Stimulated activated naive B cell treated with anti-CD40 and anti-IgM and Interleukin-4, amounts not matched to agents 10 μg/mL and 1 μg/mL and 100 μg/mL, for 72 hours (primary cell): ENCODE measurements at regions not wholly inside any gene's neighbourhood (a gene's known extent, or its start where the extent isn't known, plus 50 kb on each side); places are given as distances from the start of the nearest gene placed in this dataset.
"Not testable (repeated sequence)": the region's sequence is repeated elsewhere in the genome, so short reads cannot be mapped to it uniquely, and the experiment has no call there.

Experiments
- ATAC-seq, 2 donors: fragments of 150-1000 bp; cut with Tn5 transposase; replicated peaks; 2 replicates each; pipeline ENCODE4 v1.10.0; 2021; ENCODE audit warnings: moderate library complexity in 1 of 2
- DNase-seq: peaks from one replicate; pipeline ENCODE4 v3.0.0; 2021
- H3K27ac Mint-ChIP-seq: one replicate; pipeline ENCODE4 v1.8.0; 2022; ENCODE audit warnings: mild to moderate bottlenecking, mixed read lengths
- H3K27me3 Mint-ChIP-seq, 2 donors: one replicate each; pipeline ENCODE4 v1.8.0; 2022; ENCODE audit warnings: mixed read lengths in 2 of 2
- H3K36me3 Mint-ChIP-seq, 2 donors: one replicate each; pipeline ENCODE4 v1.8.0; 2022; ENCODE audit warnings: mixed read lengths in 2 of 2, mild to moderate bottlenecking in 1 of 2
- H3K4me1 Mint-ChIP-seq, 2 donors: one replicate each; pipeline ENCODE4 v1.8.0; 2022; ENCODE audit warnings: mixed read lengths in 2 of 2, mild to moderate bottlenecking in 1 of 2
- H3K4me3 Mint-ChIP-seq, 2 donors: one replicate each; pipeline ENCODE4 v1.8.0; 2022; ENCODE audit warnings: mild to moderate bottlenecking in 2 of 2, mixed read lengths in 2 of 2, moderate library complexity in 1 of 2
- H3K9me3 Mint-ChIP-seq, 2 donors: one replicate each; pipeline ENCODE4 v1.8.0; 2022; ENCODE audit warnings: mixed read lengths in 2 of 2, mild to moderate bottlenecking in 1 of 2

DNA sequence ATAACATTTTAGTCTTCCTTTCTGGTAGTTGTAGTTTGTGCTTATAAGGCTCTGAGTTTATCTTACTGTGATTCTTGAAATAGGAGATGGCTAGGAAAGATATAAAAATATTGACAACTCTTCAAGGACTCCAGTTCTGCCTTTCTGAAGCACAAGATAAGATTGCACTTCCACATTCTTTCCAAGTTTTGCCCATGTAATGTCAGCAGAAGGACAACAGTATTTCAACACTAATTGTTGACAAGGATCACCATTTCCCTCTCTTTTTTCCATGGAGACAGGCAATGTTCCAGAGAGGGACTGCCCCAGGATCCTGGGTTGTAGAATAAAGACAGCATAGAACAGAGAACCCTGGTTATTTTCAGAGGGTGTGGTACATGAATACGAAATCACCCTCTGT, 279.1 kb upstream of the CNTNAP5 start:
- no peaks in the 10 kb centered on the region for H3K36me3 Mint-ChIP-seq
- peaks cover 3 to 4% of the 10 kb centered on the region in 2 donors for H3K9me3 Mint-ChIP-seq
- no peaks in the 10 kb centered on the region for H3K4me1 Mint-ChIP-seq
- no peaks in the 10 kb centered on the region for H3K27me3 Mint-ChIP-seq
- no peak overlapping the region for H3K4me3 Mint-ChIP-seq
- DNase-seq (no peak), ATAC-seq (no peak)
- no peak overlapping the region for H3K27ac Mint-ChIP-seq

DNA sequence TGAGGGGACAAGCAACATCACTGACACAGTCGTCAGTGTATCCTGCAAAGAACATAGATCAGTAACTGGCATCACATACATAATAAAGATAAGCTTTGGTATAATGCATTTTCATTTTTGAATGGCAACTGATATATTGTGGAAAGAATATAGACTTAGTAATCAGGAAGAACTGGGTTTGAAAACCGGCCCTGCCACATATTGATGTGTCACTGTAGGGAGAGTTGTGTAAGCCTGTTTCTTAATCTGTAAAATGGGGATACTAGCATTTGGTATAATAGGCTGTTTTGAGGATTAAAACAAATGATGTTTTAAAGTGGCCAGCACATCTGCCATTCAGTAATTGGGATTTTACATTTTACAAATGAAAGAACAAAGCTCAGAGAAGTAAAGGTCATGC, 277.8 kb upstream of the CNTNAP5 start:
- no peaks in the 10 kb centered on the region for H3K36me3 Mint-ChIP-seq
- no peak for DNase-seq
- no peak overlapping the region for H3K4me3 Mint-ChIP-seq
- no peaks in the 10 kb centered on the region for H3K4me1 Mint-ChIP-seq
- no peak overlapping the region for H3K27ac Mint-ChIP-seq
- no peaks in the 10 kb centered on the region for H3K27me3 Mint-ChIP-seq
- peaks cover 3 to 4% of the 10 kb centered on the region in 2 donors for H3K9me3 Mint-ChIP-seq
- ATAC-seq: no peak

GRCh38 chr2:123762221-123762620, 262.9 kb upstream of the CNTNAP5 start:
- Mint-ChIP-seq H3K27ac (no peak overlapping the region), H3K9me3 (peaks cover 7 to 14% of the 10 kb centered on the region in 2 donors), H3K4me3 (no peak overlapping the region), H3K36me3 (no peaks in the 10 kb centered on the region), H3K27me3 (no peaks in the 10 kb centered on the region), H3K4me1 (no peaks in the 10 kb centered on the region)
- ATAC-seq (no peak), DNase-seq (no peak)

DNA sequence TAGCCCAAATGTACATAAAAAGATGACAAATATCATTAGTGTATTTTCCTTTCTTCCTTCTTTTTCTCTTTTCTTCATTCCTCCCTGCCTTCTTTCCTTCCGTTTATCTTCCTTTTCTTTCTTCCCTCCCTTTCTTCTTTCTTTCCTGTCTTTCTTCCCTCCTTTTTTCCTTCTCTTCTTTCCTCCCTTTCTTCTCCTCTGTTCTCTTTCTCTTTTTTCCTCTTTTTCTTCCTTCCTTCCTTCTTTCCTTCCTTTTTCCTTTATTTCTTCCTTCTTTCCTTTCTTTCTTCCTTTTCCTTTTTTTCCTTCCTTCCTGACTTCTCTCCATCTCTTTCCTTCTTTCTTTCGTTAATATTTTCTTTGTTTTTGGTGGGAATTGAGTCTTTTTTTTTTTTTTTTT, 256.9 kb upstream of the CNTNAP5 start:
- H3K4me3 Mint-ChIP-seq: no peak overlapping the region
- H3K27me3 Mint-ChIP-seq: no peaks in the 10 kb centered on the region
- H3K36me3 Mint-ChIP-seq: no peaks in the 10 kb centered on the region
- peaks cover 3 to 12% of the 10 kb centered on the region in 2 donors for H3K9me3 Mint-ChIP-seq
- no peaks in the 10 kb centered on the region for H3K4me1 Mint-ChIP-seq
- peak overlapping the region; percentile 7 for H3K27ac Mint-ChIP-seq
- ATAC-seq (no peak), DNase-seq (no peak)

GRCh38 chr2:123769001-123769400, 256.1 kb upstream of the CNTNAP5 start:
- DNase-seq (no peak), ATAC-seq (no peak)
- Mint-ChIP-seq H3K9me3 (peaks cover 3 to 11% of the 10 kb centered on the region in 2 donors), H3K4me1 (no peaks in the 10 kb centered on the region), H3K4me3 (no peak overlapping the region), H3K27me3 (no peaks in the 10 kb centered on the region), H3K36me3 (no peaks in the 10 kb centered on the region), H3K27ac (no peak overlapping the region)

GRCh38 chr2:123770996-123771720, 253.9 kb upstream of the CNTNAP5 start:
- no peaks in the 10 kb centered on the region for H3K4me1 Mint-ChIP-seq
- no peaks in the 10 kb centered on the region for H3K27me3 Mint-ChIP-seq
- no peaks in the 10 kb centered on the region for H3K36me3 Mint-ChIP-seq
- H3K27ac Mint-ChIP-seq: no peak overlapping the region
- H3K4me3 Mint-ChIP-seq: no peak overlapping the region
- peaks cover 4% of the 10 kb centered on the region in 2 donors for H3K9me3 Mint-ChIP-seq
- DNase-seq (no peak), ATAC-seq (no peak)

- no peak overlapping the region for H3K27ac Mint-ChIP-seq
- peaks cover 4% of the 10 kb centered on the region in 2 donors for H3K9me3 Mint-ChIP-seq
- no peak overlapping the region for H3K4me3 Mint-ChIP-seq
- ATAC-seq (no peak), DNase-seq (no peak)
- no peaks in the 10 kb centered on the region for H3K36me3 Mint-ChIP-seq
- H3K4me1 Mint-ChIP-seq: no peaks in the 10 kb centered on the region
- H3K27me3 Mint-ChIP-seq: no peaks in the 10 kb centered on the region
Observed at GRCh38 chr2:123771928-123772632, 253.0 kb upstream of the CNTNAP5 start.

DNA sequence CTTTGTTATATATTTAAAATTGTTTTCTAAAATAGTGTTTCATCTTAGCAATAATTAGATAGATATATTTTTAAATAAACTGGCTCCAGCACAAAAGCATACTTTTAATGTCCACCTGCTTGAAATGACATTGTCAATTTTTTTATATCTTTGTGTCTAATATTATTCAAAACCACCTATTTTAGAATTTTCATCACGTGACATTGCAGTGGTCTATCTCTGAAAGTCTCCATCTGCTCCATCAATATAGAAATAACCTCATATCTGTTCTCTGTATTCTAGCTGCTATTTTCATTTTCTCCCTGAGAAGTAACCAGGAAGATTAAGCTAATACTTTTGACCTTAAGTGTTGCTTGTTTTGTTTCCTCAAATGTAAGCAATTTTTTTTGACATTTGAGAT, 248.0 kb upstream of the CNTNAP5 start:
- no peak overlapping the region for H3K27ac Mint-ChIP-seq
- H3K9me3 Mint-ChIP-seq: peaks cover 6 to 8% of the 10 kb centered on the region in 2 donors
- DNase-seq: no peak
- no peaks in the 10 kb centered on the region for H3K4me1 Mint-ChIP-seq
- H3K27me3 Mint-ChIP-seq: no peaks in the 10 kb centered on the region
- H3K36me3 Mint-ChIP-seq: no peaks in the 10 kb centered on the region
- ATAC-seq: no peak
- no peak overlapping the region for H3K4me3 Mint-ChIP-seq

- ATAC-seq: no peak
- no peak overlapping the region for H3K4me3 Mint-ChIP-seq
- no peak for DNase-seq
- H3K9me3 Mint-ChIP-seq: peaks cover 15 to 17% of the 10 kb centered on the region in 2 donors
- H3K27ac Mint-ChIP-seq: no peak overlapping the region
- H3K36me3 Mint-ChIP-seq: no peaks in the 10 kb centered on the region
- no peaks in the 10 kb centered on the region for H3K27me3 Mint-ChIP-seq
- H3K4me1 Mint-ChIP-seq: no peaks in the 10 kb centered on the region
Observed at GRCh38 chr2:123783164-123783563, 241.9 kb upstream of the CNTNAP5 start.

DNA sequence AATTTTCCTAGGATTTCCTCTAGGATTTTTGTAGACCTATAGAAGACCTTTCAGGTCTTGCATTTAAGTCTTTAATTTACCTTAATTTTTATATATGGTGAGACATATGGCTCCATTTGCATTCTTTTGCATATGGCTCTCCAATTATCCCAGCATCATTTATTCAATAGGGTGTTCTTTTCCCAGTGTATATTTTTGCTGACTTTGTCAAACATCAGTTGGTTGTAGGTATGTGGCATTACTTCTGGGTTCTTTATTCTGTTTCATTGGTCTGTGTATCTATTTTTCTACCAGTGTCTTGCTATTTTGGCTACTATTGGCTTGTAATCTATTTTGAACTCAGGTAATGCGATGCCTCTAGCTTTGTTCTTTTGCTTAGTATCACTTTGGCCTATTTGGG, 239.8 kb upstream of the CNTNAP5 start:
- no peak overlapping the region for H3K4me3 Mint-ChIP-seq
- H3K27me3 Mint-ChIP-seq: no peaks in the 10 kb centered on the region
- peaks cover 11 to 12% of the 10 kb centered on the region in 2 donors for H3K9me3 Mint-ChIP-seq
- ATAC-seq (no peak), DNase-seq (no peak)
- no peak overlapping the region for H3K27ac Mint-ChIP-seq
- no peaks in the 10 kb centered on the region for H3K36me3 Mint-ChIP-seq
- no peaks in the 10 kb centered on the region for H3K4me1 Mint-ChIP-seq

DNA sequence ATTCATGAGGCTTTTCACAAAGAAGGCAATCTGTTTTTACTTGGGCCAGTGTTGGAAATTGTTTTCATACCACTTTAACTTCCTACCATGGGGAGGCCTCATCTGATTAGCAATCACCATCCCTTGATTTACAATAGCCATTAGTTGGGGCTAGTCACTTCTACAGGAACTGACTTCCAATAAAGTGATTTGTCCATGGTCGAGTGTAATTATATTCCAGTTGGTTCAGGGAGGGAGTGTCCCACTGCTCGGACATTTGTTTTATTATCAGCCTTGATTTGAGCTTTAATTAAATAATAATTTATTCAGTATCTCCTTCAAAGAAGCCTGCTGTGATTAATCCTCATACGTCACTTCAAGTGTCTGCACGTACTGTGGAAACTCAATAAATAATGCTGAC, 233.9 kb upstream of the CNTNAP5 start:
- Mint-ChIP-seq H3K9me3 (peaks cover 5 to 6% of the 10 kb centered on the region in 2 donors), H3K4me1 (no peaks in the 10 kb centered on the region), H3K36me3 (no peaks in the 10 kb centered on the region), H3K27me3 (no peaks in the 10 kb centered on the region), H3K4me3 (no peak overlapping the region), H3K27ac (no peak overlapping the region)
- no peak for DNase-seq
- ATAC-seq: no peak

DNA sequence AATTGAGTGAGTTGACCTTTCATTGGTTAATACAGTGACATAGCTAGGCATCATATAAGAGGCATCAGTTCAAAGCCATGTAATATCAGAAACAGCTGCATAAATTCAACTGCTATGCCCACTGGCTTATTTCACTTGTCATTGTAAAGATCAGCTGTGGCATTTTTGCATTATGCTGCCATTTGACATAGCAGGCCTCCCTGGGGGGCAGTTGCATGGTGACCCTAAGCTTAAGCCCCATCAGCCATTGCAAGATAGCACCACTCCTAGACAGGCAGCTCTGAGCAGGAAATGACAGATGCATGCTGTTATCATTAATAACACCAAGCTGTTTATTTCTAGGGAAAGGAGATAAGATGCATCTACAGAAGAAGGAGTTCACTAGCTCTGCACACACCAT, 233.4 kb upstream of the CNTNAP5 start:
- peaks cover under 1 to 1% of the 10 kb centered on the region in 2 donors for H3K9me3 Mint-ChIP-seq
- no peak overlapping the region for H3K27ac Mint-ChIP-seq
- H3K4me3 Mint-ChIP-seq: no peak overlapping the region
- no peaks in the 10 kb centered on the region for H3K36me3 Mint-ChIP-seq
- DNase-seq: no peak
- ATAC-seq: no peak
- H3K4me1 Mint-ChIP-seq: no peaks in the 10 kb centered on the region
- no peaks in the 10 kb centered on the region for H3K27me3 Mint-ChIP-seq

GRCh38 chr2:123804126-123804525, 221.0 kb upstream of the CNTNAP5 start:
- H3K27ac Mint-ChIP-seq, H3K27me3 Mint-ChIP-seq, ATAC-seq, DNase-seq, H3K36me3 Mint-ChIP-seq, H3K4me1 Mint-ChIP-seq, H3K4me3 Mint-ChIP-seq: not testable (repeated sequence)
- H3K9me3 Mint-ChIP-seq: peaks cover 17 to 22% of the 10 kb centered on the region in 2 donors

DNA sequence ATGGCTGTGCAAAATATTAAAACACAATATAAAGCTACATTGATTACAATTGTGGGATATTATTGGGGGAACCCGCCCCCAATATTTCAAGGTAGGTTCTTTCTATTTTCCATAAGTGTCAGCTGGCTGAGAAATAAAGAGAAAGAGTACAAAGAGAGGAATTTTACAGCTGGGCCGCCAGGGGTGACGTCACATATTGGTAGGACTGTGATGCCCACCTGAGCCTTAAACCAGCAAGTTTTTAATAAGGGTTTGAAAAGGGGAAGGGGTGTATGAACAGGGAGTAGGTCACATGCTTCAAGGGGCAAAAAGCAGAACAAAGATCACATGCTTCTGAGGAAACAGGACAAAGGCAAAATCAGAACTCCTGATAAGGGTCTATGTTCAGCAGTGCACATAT, 219.3 kb upstream of the CNTNAP5 start:
- H3K27me3 Mint-ChIP-seq, H3K27ac Mint-ChIP-seq, H3K4me3 Mint-ChIP-seq, DNase-seq, H3K36me3 Mint-ChIP-seq, H3K4me1 Mint-ChIP-seq, ATAC-seq: not testable (repeated sequence)
- H3K9me3 Mint-ChIP-seq: peaks cover 24 to 29% of the 10 kb centered on the region in 2 donors

DNA sequence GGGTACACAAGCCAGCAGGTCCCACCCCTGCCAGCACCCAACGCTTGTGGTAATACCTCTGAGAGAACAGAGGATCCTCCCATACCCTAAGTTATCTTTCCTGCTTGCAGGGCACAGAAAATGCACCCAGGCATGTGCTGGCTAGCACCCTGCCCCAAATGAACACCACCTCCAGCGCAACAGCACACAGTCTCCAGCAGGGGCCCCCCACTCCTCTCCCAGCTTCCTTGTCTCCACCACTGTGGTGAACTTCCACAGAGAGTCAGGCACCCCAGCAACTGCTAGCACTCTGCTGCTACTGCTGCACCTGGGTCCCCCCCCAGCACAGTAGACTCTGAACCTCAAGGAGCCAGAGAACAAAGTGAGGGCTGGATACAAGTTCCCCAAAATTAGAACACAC, 216.8 kb upstream of the CNTNAP5 start:
- H3K27ac Mint-ChIP-seq: no peak overlapping the region
- H3K4me1 Mint-ChIP-seq: no peaks in the 10 kb centered on the region
- H3K36me3 Mint-ChIP-seq: peaks cover 0 to 2% of the 10 kb centered on the region in 2 donors
- ATAC-seq (no peak), DNase-seq (no peak)
- H3K9me3 Mint-ChIP-seq: peaks cover 16 to 22% of the 10 kb centered on the region in 2 donors
- no peak overlapping the region for H3K4me3 Mint-ChIP-seq
- H3K27me3 Mint-ChIP-seq: no peaks in the 10 kb centered on the region
